Transverse colon (tissue), 4 donors: ENCODE measurements at regions not wholly inside any gene's neighbourhood (a gene's known extent, or its start where the extent isn't known, plus 50 kb on each side); places are given as distances from the start of the nearest gene placed in this dataset.

ENCODE experiments used
- CTCF ChIP-seq, 5 experiments: fragments of 200-600 bp in 3 of 5; fragments of 450-650 bp in 2 of 5; sonication (generic) in 3 of 5; IDR thresholded peaks; 1 replicate in 2 of 5; 2 replicates in 3 of 5; pipeline ENCODE4 v1.5.1; 2016 to 2017; ENCODE audit warnings: antibody characterized with exemption in 5 of 5, inconsistent platforms in 3 of 5, mild to moderate bottlenecking in 2 of 5, moderate library complexity in 1 of 5
- EP300 ChIP-seq: sonication (generic); formaldehyde crosslinking; IDR thresholded peaks from one replicate; pipeline ENCODE4 v1.6.1; 2017; ENCODE audit warnings: antibody characterized with exemption, low read depth
- POLR2AphosphoS5 ChIP-seq, 3 donors: sonication (generic); formaldehyde crosslinking; IDR thresholded peaks; one replicate each; pipeline ENCODE4 v1.6.1; 2016; ENCODE audit warnings: antibody characterized with exemption in 3 of 3

- TF ChIP-seq EP300, result no peak
- TF ChIP-seq CTCF (IDR thresholded peaks at IDR 0.05), result no peak
- TF ChIP-seq POLR2AphosphoS5 (IDR thresholded peaks at IDR 0.05), result no peak
These were observed 58.2 kb upstream of the PKDCC start for GRCh38 chr2:41989501-41990180.
